VCaP (cell line): ENCODE measurements at regions not wholly inside any gene's neighbourhood (a gene's known extent, or its start where the extent isn't known, plus 50 kb on each side); places are given as distances from the start of the nearest gene placed in this dataset.

ENCODE experiments used
- H3K27ac ChIP-seq: fragments of 450-650 bp; 2 replicates; pipeline ENCODE4 v1.5.1; 2017
- TF ChIP-seq, protein P1 (sequence below): fragments of 450-650 bp; conservative IDR thresholded peaks from 2 replicates; pipeline ENCODE4 v1.5.1; 2017; ENCODE audit warnings: mild to moderate bottlenecking, moderate library complexity

DNA sequence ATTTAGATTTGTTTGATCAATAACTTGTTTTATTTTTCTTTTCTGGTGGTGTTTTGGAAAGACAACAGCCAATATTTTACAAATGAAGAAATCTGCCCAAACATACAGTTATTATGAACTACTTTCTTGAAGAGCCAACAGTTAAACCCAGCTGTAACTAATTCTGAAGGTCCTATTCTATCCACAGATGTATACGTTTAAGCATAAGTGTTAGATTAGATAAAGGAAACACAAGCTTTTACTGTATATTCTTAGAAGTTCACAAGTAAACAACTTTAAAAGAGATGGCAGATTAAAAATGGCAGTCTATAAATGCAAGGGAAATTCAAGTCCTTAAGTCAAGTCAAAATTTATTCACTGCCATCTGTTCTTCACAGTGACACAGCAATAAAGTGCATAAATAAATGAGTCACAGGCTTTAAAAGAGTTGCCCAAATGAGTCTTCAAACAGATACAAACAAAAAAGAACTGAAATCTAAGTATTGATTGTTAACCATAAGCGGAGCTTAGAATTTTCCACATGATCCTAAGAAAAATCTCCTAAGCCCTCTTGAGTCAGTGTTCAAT is 49.9 kb upstream of the KCNH1 start:
- TF ChIP-seq, protein P1, sequence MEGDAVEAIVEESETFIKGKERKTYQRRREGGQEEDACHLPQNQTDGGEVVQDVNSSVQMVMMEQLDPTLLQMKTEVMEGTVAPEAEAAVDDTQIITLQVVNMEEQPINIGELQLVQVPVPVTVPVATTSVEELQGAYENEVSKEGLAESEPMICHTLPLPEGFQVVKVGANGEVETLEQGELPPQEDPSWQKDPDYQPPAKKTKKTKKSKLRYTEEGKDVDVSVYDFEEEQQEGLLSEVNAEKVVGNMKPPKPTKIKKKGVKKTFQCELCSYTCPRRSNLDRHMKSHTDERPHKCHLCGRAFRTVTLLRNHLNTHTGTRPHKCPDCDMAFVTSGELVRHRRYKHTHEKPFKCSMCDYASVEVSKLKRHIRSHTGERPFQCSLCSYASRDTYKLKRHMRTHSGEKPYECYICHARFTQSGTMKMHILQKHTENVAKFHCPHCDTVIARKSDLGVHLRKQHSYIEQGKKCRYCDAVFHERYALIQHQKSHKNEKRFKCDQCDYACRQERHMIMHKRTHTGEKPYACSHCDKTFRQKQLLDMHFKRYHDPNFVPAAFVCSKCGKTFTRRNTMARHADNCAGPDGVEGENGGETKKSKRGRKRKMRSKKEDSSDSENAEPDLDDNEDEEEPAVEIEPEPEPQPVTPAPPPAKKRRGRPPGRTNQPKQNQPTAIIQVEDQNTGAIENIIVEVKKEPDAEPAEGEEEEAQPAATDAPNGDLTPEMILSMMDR = no peak
- no peak overlapping the region; the same call in 1 of the 2 replicates for H3K27ac ChIP-seq
